ENCODE measurements at regions not wholly inside any gene's neighbourhood (a gene's known extent, or its start where the extent isn't known, plus 50 kb on each side); places are given as distances from the start of the nearest gene placed in this dataset.
"Not testable (repeated sequence)": the region's sequence is repeated elsewhere in the genome, so short reads cannot be mapped to it uniquely, and the experiment has no call there.

GRCh38 chr20:47883940-47884339, 98.7 kb upstream of the SULF2 start:
- TF ChIP-seq CTCF, POLR2A (IDR thresholded peaks at IDR 0.05): not testable (repeated sequence)

Measured in body of pancreas (tissue), 4 donors.